ENCODE measurements at regions not wholly inside any gene's neighbourhood (a gene's known extent, or its start where the extent isn't known, plus 50 kb on each side); places are given as distances from the start of the nearest gene placed in this dataset.

- H3K27me3 ChIP-seq (ENCODE audit: control insufficient read depth in 1 of 2, insufficient read depth in 2 of 2, low read length in 2 of 2) = no peaks in the 10 kb centered on the region
- H3K36me3 ChIP-seq (ENCODE audit: control insufficient read depth in 2 of 2, insufficient read depth in 2 of 2, low read length in 1 of 2) = no peaks in the 10 kb centered on the region
- peaks cover 0 to 2% of the 10 kb centered on the region in 2 donors for H3K4me1 ChIP-seq (ENCODE audit: control insufficient read depth in 2 of 2, insufficient read depth in 2 of 2, low read length in 1 of 2)
- 80 to 81% methylated on average over 7 of the region's 7 CpGs for WGBS, 2 donors
- H3K9me3 ChIP-seq (ENCODE audit: control insufficient read depth in 2 of 2, insufficient read depth in 1 of 2, low read depth in 1 of 2, low read length in 1 of 2) = no peaks in the 10 kb centered on the region
- H3K27ac ChIP-seq (ENCODE audit: low read depth in 2 of 2, low read length in 1 of 2) = no peak overlapping the region
- H3K4me3 ChIP-seq (ENCODE audit: low read depth in 1 of 2, low read length in 2 of 2) = no peak overlapping the region
Measured at GRCh38 chrX:40310016-40310415, 212.3 kb upstream of the BCOR start.

DNA sequence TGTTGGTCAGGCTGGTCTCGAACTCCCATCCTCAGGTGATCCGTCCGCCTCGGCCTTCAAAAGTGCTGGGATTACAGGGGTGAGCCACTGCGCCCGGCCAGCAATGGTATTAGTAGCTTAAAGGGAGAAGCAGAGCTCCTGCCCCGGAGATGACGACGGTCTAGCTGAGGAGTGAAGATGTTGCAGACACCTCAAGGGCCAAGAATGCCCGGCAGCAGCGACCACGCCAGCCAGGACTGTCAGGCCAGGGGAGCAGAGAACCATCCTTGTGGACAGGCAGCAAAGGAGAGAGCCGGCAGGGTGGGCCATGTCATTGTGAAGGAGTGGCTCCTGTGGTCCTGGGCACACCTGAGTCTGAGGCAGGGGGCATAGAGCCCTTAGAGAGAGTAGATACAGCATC lies 210.1 kb upstream of the BCOR start:
- Histone ChIP-seq H3K27ac (ENCODE audit: low read depth in 2 of 2, low read length in 1 of 2) (no peak overlapping the region), H3K4me3 (ENCODE audit: low read depth in 1 of 2, low read length in 2 of 2) (no peak overlapping the region), H3K27me3 (ENCODE audit: control insufficient read depth in 1 of 2, insufficient read depth in 2 of 2, low read length in 2 of 2) (no peaks in the 10 kb centered on the region), H3K36me3 (ENCODE audit: control insufficient read depth in 2 of 2, insufficient read depth in 2 of 2, low read length in 1 of 2) (no peaks in the 10 kb centered on the region), H3K4me1 (ENCODE audit: control insufficient read depth in 2 of 2, insufficient read depth in 2 of 2, low read length in 1 of 2) (peaks cover 0 to 2% of the 10 kb centered on the region in 2 donors), H3K9me3 (ENCODE audit: control insufficient read depth in 2 of 2, insufficient read depth in 1 of 2, low read depth in 1 of 2, low read length in 1 of 2) (no peaks in the 10 kb centered on the region)
- WGBS, 2 donors = 93 to 96% methylated on average over 13 of the region's 13 CpGs

DNA sequence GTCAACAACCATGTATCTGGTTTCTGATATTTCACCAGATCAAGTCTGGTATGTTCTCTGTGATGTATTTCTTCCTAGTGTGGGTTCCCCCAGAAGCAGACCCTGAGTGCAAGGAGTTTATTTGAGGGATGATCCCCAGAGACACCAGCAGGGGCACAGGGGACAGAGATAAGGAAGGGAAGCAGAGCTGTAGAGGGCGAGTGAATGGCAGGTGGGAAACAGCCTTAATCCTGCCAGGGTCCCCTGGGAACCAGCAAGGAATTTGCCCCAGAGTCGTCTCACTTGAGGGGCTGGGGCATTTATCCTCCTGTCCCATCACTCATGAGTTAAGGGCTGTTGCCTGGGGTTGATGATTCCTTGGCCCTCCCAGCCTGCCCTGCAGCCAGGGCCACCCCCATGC lies 206.4 kb upstream of the BCOR start:
- H3K9me3 ChIP-seq (ENCODE audit: control insufficient read depth in 2 of 2, insufficient read depth in 1 of 2, low read depth in 1 of 2, low read length in 1 of 2) = no peaks in the 10 kb centered on the region
- 71% methylated on average over 2 of the region's 2 CpGs for WGBS, 2 donors
- H3K27ac ChIP-seq (ENCODE audit: low read depth in 2 of 2, low read length in 1 of 2) = no peak overlapping the region
- peaks cover 0 to 6% of the 10 kb centered on the region in 2 donors for H3K27me3 ChIP-seq (ENCODE audit: control insufficient read depth in 1 of 2, insufficient read depth in 2 of 2, low read length in 2 of 2)
- no peaks in the 10 kb centered on the region for H3K4me1 ChIP-seq (ENCODE audit: control insufficient read depth in 2 of 2, insufficient read depth in 2 of 2, low read length in 1 of 2)
- H3K36me3 ChIP-seq (ENCODE audit: control insufficient read depth in 2 of 2, insufficient read depth in 2 of 2, low read length in 1 of 2) = no peaks in the 10 kb centered on the region
- no peak overlapping the region for H3K4me3 ChIP-seq (ENCODE audit: low read depth in 1 of 2, low read length in 2 of 2)

GRCh38 chrX:40303256-40304077 lies 205.7 kb upstream of the BCOR start:
- H3K9me3 ChIP-seq (ENCODE audit: control insufficient read depth in 2 of 2, insufficient read depth in 1 of 2, low read depth in 1 of 2, low read length in 1 of 2) = no peaks in the 10 kb centered on the region
- no peak overlapping the region for H3K27ac ChIP-seq (ENCODE audit: low read depth in 2 of 2, low read length in 1 of 2)
- WGBS, 2 donors = 49 to 60% methylated on average over 4 of the region's 4 CpGs
- no peaks in the 10 kb centered on the region for H3K36me3 ChIP-seq (ENCODE audit: control insufficient read depth in 2 of 2, insufficient read depth in 2 of 2, low read length in 1 of 2)
- H3K4me3 ChIP-seq (ENCODE audit: low read depth in 1 of 2, low read length in 2 of 2) = no peak overlapping the region
- H3K27me3 ChIP-seq (ENCODE audit: control insufficient read depth in 1 of 2, insufficient read depth in 2 of 2, low read length in 2 of 2) = peaks cover 0 to 6% of the 10 kb centered on the region in 2 donors
- no peaks in the 10 kb centered on the region for H3K4me1 ChIP-seq (ENCODE audit: control insufficient read depth in 2 of 2, insufficient read depth in 2 of 2, low read length in 1 of 2)

DNA sequence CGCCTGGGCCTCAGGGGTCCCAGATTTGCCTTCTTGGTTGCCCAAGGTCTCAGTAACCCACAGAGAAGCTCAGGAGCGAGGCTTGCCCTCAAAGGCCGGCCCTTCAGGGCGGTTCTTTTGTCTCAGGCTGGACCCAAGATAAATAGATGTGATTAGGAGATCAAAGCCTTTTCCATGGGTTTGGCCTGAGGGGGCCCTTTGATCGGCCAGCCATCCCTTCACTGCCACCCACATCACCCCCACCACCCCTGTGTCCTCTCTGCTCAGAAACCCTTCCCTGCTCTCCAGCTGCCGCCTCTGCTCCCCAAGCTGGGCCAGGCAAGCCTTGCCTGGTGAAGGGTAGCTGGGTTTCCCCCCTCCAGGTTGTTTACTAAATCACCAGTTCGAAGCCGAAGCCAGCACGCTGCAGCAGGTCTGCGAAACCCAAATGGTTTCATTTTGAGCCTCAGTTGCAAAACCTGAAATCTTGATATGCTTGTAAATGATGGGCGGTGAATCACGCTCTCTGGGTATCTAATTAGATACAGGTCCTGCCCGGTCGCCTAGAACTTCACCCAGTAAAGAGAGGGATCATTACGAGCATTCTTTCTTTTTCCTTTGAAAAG lies 202.6 kb upstream of the BCOR start:
- Histone ChIP-seq H3K4me1 (ENCODE audit: control insufficient read depth in 2 of 2, insufficient read depth in 2 of 2, low read length in 1 of 2) (no peaks in the 10 kb centered on the region), H3K36me3 (ENCODE audit: control insufficient read depth in 2 of 2, insufficient read depth in 2 of 2, low read length in 1 of 2) (no peaks in the 10 kb centered on the region), H3K27me3 (ENCODE audit: control insufficient read depth in 1 of 2, insufficient read depth in 2 of 2, low read length in 2 of 2) (peaks cover 0 to 6% of the 10 kb centered on the region in 2 donors), H3K27ac (ENCODE audit: low read depth in 2 of 2, low read length in 1 of 2) (no peak overlapping the region), H3K9me3 (ENCODE audit: control insufficient read depth in 2 of 2, insufficient read depth in 1 of 2, low read depth in 1 of 2, low read length in 1 of 2) (no peaks in the 10 kb centered on the region), H3K4me3 (ENCODE audit: low read depth in 1 of 2, low read length in 2 of 2) (no peak overlapping the region)
- 77 to 78% methylated on average over 15 of the region's 15 CpGs for WGBS, 2 donors

DNA sequence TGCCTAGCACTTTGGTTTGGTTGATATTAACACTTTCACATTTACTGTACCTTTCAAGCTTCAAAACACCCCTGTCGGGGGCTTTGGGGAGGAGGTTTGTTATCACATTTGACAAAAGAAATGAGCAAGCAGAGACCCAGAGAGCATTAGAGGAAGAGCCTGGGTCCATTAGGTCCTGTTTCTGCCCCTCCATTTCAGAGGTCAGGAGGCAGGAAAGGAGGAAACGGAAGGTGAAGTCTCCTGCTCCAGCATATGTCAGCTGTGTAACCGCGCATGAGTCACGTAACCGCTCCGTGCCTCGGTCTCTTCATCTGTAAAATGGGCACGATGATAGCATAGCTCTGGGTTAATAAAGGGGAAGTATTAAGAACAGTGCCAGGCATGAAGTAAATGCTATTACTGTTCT lies 201.9 kb upstream of the BCOR start:
- Histone ChIP-seq H3K4me1 (ENCODE audit: control insufficient read depth in 2 of 2, insufficient read depth in 2 of 2, low read length in 1 of 2) (no peaks in the 10 kb centered on the region), H3K27ac (ENCODE audit: low read depth in 2 of 2, low read length in 1 of 2) (no peak overlapping the region), H3K36me3 (ENCODE audit: control insufficient read depth in 2 of 2, insufficient read depth in 2 of 2, low read length in 1 of 2) (no peaks in the 10 kb centered on the region), H3K9me3 (ENCODE audit: control insufficient read depth in 2 of 2, insufficient read depth in 1 of 2, low read depth in 1 of 2, low read length in 1 of 2) (no peaks in the 10 kb centered on the region), H3K27me3 (ENCODE audit: control insufficient read depth in 1 of 2, insufficient read depth in 2 of 2, low read length in 2 of 2) (peaks cover 0 to 6% of the 10 kb centered on the region in 2 donors), H3K4me3 (ENCODE audit: low read depth in 1 of 2, low read length in 2 of 2) (no peak overlapping the region)
- 76 to 78% methylated on average over 9 of the region's 9 CpGs for WGBS, 2 donors

GRCh38 chrX:40298572-40299479 lies 201.1 kb upstream of the BCOR start:
- Histone ChIP-seq H3K4me3 (ENCODE audit: low read depth in 1 of 2, low read length in 2 of 2) (no peak overlapping the region), H3K27ac (ENCODE audit: low read depth in 2 of 2, low read length in 1 of 2) (no peak overlapping the region), H3K9me3 (ENCODE audit: control insufficient read depth in 2 of 2, insufficient read depth in 1 of 2, low read depth in 1 of 2, low read length in 1 of 2) (no peaks in the 10 kb centered on the region), H3K4me1 (ENCODE audit: control insufficient read depth in 2 of 2, insufficient read depth in 2 of 2, low read length in 1 of 2) (no peaks in the 10 kb centered on the region), H3K36me3 (ENCODE audit: control insufficient read depth in 2 of 2, insufficient read depth in 2 of 2, low read length in 1 of 2) (no peaks in the 10 kb centered on the region), H3K27me3 (ENCODE audit: control insufficient read depth in 1 of 2, insufficient read depth in 2 of 2, low read length in 2 of 2) (peaks cover 0 to 6% of the 10 kb centered on the region in 2 donors)
- WGBS, 2 donors = 60 to 83% methylated on average over 36 of the region's 36 CpGs

DNA sequence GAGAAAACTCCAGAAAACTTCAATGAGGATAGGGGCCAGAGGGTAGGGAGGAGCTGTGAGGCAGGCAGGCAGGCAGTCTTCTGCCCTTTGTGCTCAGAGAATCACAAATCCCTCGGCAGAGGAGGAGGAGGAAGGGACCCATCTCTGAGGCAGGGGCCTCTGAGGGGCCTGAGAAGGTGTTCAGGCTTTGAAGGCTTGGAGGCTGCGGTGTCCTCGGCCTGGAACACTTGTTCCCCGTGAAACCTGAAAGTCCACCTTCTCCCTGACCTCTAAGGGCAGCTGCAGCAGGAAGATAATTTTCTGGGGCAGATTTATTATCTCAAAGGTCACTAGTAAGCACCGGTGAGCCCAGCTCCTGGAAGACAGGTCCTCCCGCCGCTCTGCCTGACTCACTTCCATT lies 200.3 kb upstream of the BCOR start:
- peaks cover 0 to 6% of the 10 kb centered on the region in 2 donors for H3K27me3 ChIP-seq (ENCODE audit: control insufficient read depth in 1 of 2, insufficient read depth in 2 of 2, low read length in 2 of 2)
- H3K9me3 ChIP-seq (ENCODE audit: control insufficient read depth in 2 of 2, insufficient read depth in 1 of 2, low read depth in 1 of 2, low read length in 1 of 2) = no peaks in the 10 kb centered on the region
- no peak overlapping the region for H3K4me3 ChIP-seq (ENCODE audit: low read depth in 1 of 2, low read length in 2 of 2)
- H3K4me1 ChIP-seq (ENCODE audit: control insufficient read depth in 2 of 2, insufficient read depth in 2 of 2, low read length in 1 of 2) = no peaks in the 10 kb centered on the region
- 69 to 80% methylated on average over 7 of the region's 7 CpGs for WGBS, 2 donors
- H3K36me3 ChIP-seq (ENCODE audit: control insufficient read depth in 2 of 2, insufficient read depth in 2 of 2, low read length in 1 of 2) = no peaks in the 10 kb centered on the region
- no peak overlapping the region for H3K27ac ChIP-seq (ENCODE audit: low read depth in 2 of 2, low read length in 1 of 2)

DNA sequence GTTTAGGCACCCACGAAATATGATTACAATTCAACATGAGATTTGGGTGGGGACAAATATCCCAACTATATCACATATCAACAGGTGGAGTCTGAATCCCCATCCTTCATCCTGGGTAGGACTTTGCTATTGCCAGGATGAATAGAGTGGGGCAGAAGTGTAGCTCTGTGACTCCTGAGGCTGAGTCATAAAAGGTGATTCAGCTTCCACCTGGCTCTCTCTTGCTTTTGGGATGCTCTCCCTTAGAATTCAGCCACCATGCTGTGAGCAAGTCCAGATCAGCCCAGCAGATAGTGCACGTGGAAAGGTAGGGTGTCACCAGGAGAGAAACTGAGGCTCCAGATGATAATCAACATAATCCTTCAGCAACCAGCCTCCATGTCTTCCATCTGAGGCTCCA lies 193.8 kb upstream of the BCOR start:
- no peak overlapping the region for H3K27ac ChIP-seq (ENCODE audit: low read depth in 2 of 2, low read length in 1 of 2)
- H3K4me1 ChIP-seq (ENCODE audit: control insufficient read depth in 2 of 2, insufficient read depth in 2 of 2, low read length in 1 of 2) = no peaks in the 10 kb centered on the region
- H3K36me3 ChIP-seq (ENCODE audit: control insufficient read depth in 2 of 2, insufficient read depth in 2 of 2, low read length in 1 of 2) = no peaks in the 10 kb centered on the region
- WGBS, 2 donors = 60 to 61% methylated on average over 2 of the region's 2 CpGs
- H3K9me3 ChIP-seq (ENCODE audit: control insufficient read depth in 2 of 2, insufficient read depth in 1 of 2, low read depth in 1 of 2, low read length in 1 of 2) = peaks cover 0 to 4% of the 10 kb centered on the region in 2 donors
- H3K4me3 ChIP-seq (ENCODE audit: low read depth in 1 of 2, low read length in 2 of 2) = no peak overlapping the region
- H3K27me3 ChIP-seq (ENCODE audit: control insufficient read depth in 1 of 2, insufficient read depth in 2 of 2, low read length in 2 of 2) = no peaks in the 10 kb centered on the region

All from esophagus (tissue), 2 donors.